ENCODE measurements at regions not wholly inside any gene's neighbourhood (a gene's known extent, or its start where the extent isn't known, plus 50 kb on each side); places are given as distances from the start of the nearest gene placed in this dataset.

- TF ChIP-seq CTCF (IDR thresholded peaks at IDR 0.05 in 2 of 3, conservative IDR thresholded peaks at IDR 0.05 in 1 of 3; ENCODE audit: borderline replicate concordance in 1 of 3, insufficient read depth in 1 of 3, low read depth in 2 of 3, low read length in 2 of 3) = no peak
- TF ChIP-seq POLR2A (IDR thresholded peaks at IDR 0.05; ENCODE audit: borderline replicate concordance, extremely low read depth, insufficient read depth, insufficient read length) = no peak
- TF ChIP-seq SP1 (IDR thresholded peaks at IDR 0.05; ENCODE audit: low read depth) = no peak
- no peak for TF ChIP-seq POLR2AphosphoS5 (IDR thresholded peaks at IDR 0.05; ENCODE audit: low read depth, low read length)
- TF ChIP-seq ATF3 (IDR thresholded peaks at IDR 0.05) = no peak
- no peak for TF ChIP-seq ZBTB33 (IDR thresholded peaks at IDR 0.05; ENCODE audit: extremely low read depth, insufficient replicate concordance, low read length)
- TF ChIP-seq REST (IDR thresholded peaks at IDR 0.05; ENCODE audit: low read depth) = no peak
Measured at GRCh38 chr7:25669961-25670841, 441.9 kb upstream of the NPVF start.

All from HCT116 (cell line).